Fibroblast of skin of left quadriceps (primary cell): ENCODE measurements at regions not wholly inside any gene's neighbourhood (a gene's known extent, or its start where the extent isn't known, plus 50 kb on each side); places are given as distances from the start of the nearest gene placed in this dataset.
"Not testable (repeated sequence)": the region's sequence is repeated elsewhere in the genome, so short reads cannot be mapped to it uniquely, and the experiment has no call there.

ENCODE experiments used
- DNase-seq, 2 experiments: peaks; one replicate each; pipeline ENCODE4 v3.0.0-alpha.2; 2013; ENCODE audit warnings: low read depth in 2 of 2

DNA sequence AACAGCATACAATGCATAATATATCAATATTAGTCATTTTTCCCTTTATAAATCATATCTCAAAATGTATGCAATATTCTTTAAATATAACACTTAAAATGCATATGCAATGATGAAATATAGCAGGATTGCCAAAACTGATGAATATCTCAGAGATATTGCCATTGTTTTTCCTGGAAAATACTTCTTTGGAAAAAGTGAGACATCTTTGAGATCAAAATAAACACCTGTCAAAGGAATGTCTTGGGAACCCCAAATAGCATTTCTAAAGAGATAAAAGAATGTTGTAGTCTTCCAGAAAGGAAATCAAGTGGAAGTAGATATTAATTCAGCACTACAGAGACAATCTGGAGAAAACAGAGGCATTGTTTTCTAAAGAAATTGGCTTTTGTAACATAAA is 457.8 kb upstream of the UBE2E2 start:
- no peak for DNase-seq

DNA sequence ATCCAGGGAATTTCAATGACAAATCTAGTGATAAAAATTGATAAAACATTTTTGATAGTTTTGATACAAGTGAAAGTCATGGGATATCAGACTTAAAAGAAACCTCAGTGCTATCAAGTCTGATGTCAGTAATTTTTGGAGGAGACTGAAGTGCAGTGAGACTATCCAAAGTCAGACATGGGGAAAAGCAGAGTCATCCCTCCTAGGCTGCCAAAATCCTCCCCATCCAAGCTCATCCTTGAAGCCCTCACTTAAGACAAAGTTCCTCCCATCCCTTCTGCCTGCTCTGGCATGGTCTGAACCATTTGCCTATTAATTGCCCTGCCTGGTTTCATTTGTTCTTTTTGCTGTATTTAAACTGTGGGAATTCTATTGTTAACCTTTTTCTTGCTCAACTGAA is 456.9 kb upstream of the UBE2E2 start:
- no peak for DNase-seq

DNA sequence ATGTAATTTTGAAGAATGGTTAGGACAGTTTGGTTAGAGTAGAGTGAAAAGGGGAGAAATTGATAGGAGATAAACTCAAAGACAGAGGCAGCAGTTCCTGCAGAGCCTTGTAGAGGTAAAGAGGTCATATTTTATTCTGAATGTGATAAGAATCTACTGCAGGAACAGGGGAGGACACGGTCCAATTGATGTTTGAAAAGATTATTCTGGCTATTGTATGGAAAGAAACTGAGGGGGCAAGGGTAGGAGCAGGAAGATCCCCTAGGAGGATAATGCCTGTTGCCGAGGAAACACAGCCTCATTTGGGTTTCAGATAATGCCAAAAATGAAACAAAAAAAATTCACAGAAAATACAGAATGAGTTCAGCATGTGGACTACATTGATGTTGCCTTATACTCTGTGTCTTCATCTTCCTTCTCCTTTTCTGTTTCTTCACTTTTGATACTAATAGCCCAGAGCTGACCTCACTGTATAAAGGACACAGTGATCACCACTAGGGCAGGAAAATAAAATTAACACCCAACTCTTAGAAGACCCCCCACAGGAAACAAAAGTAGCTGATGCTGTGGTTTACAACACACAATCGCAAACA is 454.6 kb upstream of the UBE2E2 start:
- DNase-seq, result no peak

DNA sequence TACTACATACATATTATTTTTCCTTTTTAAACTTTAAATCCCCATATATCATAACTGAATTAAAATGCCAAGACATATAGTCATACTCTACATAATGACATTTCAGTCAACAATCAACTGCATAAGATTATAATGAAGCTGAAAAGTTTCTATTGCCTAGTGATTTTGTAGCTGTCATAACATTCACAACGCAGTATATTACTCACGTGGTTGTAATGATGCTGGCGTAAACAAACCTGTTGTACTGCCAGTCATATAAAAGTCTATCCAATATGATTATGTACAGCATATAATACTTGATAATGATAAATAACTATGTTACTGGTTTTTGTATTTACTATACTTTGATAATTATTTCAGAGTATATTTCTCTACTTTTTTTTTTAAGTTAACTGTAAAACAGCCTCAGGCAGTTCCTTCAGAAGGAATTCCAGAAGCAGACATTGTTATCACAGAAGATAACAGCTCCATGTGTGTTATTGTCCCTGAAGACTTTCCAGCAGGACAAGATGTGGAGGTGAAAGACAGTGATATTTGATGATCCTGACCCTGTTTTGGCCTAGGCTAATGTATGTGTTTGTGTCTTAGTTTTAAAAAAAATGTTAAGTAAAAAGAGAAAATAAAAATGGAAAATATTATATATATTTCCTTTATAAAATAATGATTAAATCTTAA is 443.4 kb upstream of the UBE2E2 start:
- DNase-seq, result no peak

DNA sequence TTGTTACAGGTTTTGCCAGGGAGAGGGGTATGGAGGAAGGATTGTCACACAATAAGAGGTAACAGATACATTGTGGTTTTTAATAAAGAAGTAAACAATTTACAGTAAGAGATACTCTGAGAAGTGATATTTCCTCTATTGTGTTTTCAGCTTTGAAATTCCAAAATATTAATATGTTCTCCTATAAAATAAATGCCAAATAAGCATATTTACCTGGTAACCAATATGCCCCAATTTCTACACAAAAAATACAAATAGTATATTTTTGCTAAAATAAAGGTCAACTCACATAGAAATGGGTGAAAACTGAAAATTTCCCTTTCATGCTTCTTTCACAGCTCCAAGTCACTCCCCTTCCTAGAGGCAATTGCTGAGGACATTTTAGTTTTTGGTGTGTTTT is 437.4 kb upstream of the UBE2E2 start:
- DNase-seq, result no peak

DNA sequence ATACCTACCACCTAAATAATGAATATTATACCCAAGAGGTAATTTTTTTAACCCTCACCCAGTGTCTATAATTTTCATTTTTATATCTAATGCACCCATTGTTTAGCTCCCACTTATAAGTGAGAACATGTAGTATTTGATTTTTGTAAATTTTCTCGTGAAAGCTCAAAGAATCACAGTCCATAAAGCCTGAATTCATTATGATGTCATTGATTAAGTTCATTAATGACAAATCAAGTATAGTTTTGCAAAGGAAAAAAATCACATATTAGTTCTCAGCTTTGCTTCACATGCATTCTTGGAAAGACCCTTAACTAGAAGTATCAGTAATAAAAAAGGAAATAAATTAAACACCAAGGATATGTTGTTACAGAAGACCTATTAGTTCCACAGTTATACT is 425.3 kb upstream of the UBE2E2 start:
- no peak for DNase-seq

DNA sequence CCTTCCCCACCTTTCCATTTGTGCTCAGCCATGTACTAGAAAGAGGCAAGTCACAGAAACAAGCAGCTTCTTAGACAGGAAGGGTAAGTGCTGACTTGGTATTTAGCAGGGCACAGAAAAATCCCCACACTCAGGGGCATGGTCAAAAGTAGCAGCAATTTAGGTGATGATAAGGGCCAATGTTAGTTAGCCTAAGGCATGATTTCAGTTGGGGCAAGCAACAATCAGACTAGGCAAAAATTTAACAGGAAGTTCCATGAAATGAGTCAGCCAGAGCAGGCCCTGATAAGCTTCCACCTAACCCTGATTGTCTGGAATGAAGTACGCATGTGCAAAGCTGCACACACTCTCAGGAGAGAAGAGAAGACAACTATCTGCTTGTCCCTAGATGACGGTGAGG is 423.4 kb upstream of the UBE2E2 start:
- no peak for DNase-seq

DNA sequence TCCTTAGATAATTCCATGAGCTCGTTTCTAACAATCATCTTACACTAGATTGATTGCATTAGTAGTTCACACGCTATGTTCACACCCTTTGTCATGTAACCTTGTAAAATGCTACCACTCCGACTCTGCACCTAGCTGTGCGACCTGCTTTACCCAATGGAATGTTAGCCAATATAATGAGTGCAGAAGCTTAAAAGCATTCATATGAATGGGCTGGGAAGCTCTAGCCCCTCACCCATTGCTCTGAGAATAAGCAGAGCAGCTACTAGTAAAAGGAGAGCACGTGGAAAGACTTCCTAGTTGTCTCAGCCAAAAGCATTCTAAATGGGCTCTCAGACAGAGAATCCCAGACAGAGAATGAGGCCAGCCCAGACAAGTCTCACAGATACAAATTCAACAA is 410.6 kb upstream of the UBE2E2 start:
- DNase-seq, result no peak

DNA sequence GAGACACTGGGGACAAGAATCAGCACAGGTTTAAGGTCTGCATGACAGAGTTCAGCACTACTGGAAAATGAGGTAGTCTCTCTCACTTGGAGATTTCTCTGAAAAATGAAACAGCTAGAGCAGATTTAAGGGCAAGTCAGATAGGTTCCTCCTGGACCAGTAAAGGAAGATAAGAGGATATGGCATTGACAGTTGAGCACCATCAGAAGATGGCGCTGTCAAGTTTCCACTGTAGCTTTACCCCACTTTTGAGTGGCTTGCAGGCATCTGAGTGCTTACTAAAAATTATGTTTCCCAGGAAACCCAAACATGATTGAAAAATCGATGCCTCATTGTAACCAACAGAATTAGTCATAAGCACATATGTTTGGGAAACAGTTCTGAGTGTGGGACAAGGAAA is 407.2 kb upstream of the UBE2E2 start:
- no peak for DNase-seq

DNA sequence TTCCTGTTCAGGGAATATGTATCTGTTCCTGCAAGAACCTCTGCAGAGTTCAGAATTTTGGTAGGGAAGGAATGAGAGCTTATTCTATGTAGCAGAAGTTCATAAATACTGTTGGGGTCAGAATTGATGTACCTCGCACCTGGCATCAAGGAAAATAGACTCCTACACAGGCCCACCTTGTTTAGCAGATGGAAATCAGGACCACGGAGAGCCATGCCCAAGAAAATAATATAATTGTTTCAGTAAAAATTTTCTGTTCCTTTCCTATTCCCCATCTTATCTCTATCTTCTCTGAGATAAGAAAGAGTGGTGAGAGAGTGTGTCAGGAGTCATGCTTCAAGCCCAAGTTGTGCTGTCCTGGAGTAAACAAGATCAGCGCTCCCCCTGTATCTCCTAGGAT is 404.7 kb upstream of the UBE2E2 start:
- no peak for DNase-seq

DNA sequence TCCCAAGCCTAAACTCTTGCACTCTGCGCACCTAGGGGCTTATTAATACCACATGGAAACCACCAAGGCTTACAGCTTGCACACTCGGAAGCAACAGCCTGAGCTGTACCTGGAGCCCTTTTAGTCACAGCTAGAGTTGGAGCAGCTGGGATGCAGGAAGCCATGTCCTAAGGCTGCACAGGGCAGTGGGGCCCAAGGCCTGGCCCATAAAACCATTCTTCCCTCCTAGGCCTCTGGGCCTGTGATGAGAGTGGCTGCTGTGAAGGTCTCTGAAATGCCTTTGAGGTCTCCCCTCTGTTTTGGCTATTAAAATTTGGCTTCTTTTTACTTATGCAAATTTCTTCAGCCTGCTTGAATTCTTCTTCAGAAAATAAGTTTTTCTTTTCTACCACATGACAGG is 383.9 kb upstream of the UBE2E2 start:
- DNase-seq, result no peak

DNA sequence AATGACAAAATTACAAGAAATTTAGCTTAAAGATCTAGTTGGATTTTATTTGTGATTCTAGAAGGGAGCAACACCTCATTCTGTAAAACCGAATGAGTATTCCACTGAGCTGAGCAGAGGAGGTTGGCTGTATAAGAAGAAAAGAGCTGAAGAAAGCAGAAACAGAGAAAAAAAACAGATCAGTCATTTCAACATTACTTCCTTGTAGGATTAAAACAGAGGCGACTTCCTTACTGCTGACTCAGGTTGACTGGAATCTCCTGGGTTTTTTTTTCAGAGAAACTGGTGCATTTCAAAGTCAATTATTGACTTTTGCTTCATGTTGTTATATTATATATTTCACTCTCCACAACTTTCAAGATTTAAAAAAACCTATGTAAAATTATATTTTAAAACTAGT is 368.1 kb upstream of the UBE2E2 start:
- DNase-seq, result no peak

DNA sequence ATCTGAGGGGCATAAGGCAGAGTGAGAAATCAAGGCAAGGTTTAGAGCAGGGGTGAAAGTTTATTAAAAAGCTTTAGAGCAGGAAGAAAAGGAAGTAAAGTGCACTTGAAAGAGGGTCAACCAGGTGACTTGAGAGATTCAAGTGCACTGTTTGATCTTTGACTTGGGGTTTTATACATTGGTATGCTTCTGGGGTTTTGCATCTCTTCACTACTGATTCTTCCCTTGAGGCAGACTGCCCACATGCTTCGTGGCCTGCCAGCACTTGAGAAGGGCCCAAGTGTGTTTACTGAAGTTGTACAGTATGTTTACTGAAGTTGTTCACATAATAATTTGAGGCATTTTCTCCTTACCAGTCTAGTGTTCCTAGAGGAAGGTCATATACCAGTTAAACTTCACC is 367.0 kb upstream of the UBE2E2 start:
- DNase-seq, result no peak

DNA sequence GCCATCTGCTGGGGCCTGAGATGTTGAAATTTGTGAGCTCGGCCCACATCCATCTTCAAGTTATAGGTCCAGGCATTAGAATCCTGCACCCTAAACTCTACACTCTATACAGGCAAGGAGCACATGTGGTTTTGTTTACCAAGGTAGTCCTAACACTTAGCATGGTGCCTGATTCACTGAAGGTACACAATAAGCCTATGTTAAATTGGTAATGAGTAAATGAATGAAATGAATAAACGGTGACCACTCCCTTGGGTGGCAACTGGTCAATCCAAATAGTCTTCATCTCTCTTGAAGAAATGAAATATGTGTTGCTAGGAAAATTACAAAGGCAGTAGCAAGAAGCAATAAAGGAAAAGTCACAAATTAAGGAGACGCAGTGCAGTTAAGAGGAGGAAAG is 359.3 kb upstream of the UBE2E2 start:
- DNase-seq, result no peak

DNA sequence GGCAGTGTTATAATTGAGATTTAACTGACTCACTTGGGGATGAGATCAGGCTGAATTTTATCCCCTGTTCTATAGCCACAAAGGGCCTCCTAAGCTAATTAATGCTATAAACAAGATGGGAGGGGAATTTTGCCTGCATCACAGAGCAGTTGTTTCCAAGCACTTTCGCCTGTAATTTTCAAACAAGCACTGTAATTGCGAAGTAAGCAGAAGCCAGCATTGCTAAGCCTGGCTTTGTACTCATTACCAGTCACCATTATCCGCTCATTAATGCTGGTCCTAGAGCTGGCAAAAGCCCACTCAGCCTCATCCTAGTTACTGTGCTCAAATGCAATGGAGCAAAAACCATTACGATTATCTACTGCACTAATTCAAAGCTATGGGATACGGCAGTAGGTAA is 356.6 kb upstream of the UBE2E2 start:
- no peak for DNase-seq

DNA sequence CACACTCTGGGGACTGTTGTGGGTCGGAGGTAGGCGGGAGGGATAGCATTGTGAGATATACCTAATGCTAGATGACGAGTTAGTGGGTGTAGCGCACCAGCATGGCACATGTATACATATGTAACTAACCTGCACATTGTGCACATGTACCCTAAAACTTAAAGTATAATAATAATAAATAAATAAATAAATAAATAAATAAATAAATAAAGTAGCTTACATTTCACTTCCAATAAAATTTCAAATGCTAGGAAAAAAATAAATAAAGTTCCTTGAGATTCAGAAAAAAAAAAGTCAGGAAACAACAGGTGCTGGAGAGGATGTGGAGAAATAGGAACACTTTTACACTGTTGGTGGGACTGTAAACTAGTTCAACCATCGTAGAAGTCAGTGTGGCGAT is 353.5 kb upstream of the UBE2E2 start:
- DNase-seq, result not testable (repeated sequence)

DNA sequence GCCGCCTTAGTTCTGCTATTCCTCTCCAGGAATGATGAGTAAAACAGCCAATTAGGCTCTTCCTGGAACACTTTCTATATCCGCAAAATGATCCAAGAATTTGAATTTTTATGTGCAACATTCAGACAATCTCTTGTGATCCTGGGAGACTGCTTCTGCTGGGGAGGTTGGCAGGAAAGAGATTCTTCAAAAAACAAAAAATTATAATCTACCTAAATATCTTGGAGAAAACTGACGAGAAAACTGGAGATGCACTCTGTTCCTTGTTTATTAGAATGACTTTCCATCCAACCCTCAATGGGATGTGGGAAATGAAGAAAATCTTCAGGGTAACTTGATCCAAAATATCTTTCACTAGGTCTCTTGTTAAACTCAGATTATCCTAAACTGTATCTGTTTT is 346.3 kb upstream of the UBE2E2 start:
- no peak for DNase-seq

DNA sequence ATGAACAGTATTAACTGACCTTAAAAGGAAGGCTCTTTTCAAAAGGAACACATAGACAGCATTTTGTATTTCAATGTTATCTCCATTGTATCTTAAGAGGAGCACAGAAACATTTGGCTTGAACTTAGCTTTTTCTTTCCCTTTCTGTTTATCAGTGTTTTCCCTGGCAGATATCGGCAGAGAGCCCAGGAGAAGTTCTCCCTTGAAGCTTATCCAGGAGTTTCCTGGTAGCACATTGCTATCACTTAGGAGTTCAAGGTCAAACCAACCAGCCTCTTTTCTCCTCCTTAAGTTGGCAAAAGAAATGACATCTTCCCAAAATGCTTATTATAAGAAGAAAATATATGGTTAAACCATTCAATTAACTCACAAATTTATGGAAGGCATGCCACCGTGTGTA is 344.6 kb upstream of the UBE2E2 start:
- no peak for DNase-seq

DNA sequence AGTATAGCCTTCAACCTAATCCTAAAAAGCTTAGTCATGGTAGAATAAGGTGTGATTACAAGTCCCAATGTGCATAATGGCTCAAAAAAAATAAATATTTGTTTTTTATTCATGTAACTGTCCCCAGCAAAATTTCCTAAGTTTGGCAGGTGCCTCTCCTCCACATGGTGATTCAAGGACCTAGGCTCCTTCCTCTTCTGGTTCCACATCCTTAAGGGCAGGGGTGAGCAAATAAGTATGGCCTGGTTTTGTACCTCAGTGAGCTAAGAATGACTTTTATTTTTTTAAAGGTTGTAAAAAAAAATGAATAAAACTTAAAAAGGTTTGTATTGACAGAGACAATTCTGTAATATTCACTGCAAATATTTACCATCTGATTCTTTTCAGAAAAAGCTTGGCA is 343.5 kb upstream of the UBE2E2 start:
- no peak for DNase-seq

DNA sequence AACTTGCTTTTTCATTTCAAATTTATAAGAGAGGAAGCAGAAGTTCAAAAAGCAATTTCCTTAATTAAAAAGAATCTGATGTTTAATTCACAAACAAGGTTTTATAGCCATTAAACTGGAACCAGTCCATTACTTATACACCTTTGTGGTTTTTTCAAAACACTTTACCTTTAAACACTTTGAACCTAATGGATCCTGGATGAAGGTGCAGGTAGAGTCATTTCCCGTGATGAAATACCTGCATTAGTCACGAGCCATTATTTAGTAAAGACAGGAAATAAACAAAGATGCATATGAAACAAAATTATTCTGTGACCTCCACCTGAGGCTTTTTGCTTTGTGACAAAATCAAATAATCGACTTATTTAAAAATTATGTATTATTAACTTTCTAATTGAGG is 341.7 kb upstream of the UBE2E2 start:
- no peak for DNase-seq

DNA sequence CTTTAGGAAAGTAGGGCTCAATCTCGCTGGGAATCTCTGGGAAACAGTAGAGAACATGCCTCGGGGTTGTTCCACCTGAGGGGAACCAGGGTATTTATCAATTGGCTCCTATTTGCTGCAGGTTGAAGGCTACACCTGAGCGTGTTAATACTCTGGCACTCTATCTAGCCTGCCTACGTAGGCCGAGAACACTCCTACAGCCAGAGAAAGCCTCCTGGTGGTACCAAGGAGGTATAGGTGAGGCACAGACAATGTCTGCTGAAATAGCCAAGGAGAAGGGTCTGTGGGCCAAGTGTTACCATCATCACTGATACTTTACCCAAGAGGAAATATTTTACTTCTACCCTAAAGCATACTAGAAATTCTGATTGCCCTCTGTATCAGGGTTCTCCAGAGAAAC is 341.0 kb upstream of the UBE2E2 start:
- no peak for DNase-seq

DNA sequence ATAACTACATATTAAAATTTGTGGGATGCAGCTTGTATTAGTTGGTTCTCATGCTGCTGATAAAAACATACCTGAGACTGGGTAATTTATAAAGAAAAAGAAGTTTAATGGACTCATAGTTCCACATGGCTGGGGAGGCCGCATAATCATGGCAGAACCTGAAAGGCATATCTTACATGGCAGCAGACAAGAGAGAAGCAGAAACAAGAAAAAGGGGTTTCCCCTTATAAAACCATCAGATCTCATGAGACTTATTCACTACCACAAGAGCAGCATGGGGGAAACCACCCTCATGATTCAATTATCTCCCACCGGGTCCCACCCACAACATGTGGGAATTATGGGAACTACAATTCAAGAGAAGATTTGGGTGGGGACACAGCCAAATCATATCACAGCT is 320.3 kb upstream of the UBE2E2 start:
- not testable (repeated sequence) for DNase-seq

DNA sequence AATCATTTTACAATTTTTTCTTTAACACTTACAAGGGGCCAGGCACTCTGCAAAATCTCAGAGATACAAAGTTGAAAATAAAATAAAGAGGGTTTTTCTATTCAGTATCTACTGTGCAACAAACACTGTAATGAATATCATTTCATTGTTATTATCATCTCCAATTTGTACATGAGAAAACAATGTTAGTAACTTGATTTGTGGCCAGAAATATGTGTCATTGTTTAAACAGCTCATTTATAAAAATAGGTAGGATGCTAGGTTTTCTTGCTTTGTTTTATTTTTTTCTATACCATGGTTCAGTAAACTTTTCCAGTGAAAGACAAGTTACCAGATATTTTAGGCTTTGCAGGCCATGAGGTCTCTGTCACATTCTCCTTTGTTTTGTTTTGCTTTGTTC is 318.1 kb upstream of the UBE2E2 start:
- DNase-seq, result no peak
